HL-60/S4 (cell line): ENCODE measurements at regions not wholly inside any gene's neighbourhood (a gene's known extent, or its start where the extent isn't known, plus 50 kb on each side); places are given as distances from the start of the nearest gene placed in this dataset.
"Not testable (repeated sequence)": the region's sequence is repeated elsewhere in the genome, so short reads cannot be mapped to it uniquely, and the experiment has no call there.

Experiments used
- in situ Hi-C: fragments of 300-500 bp; cut with MboI; formaldehyde crosslinking; loops from 2 replicates; pipeline ENCODE4 v1.14.3; 2022; ENCODE audit warnings: low sequenced_read_pairs

DNA sequence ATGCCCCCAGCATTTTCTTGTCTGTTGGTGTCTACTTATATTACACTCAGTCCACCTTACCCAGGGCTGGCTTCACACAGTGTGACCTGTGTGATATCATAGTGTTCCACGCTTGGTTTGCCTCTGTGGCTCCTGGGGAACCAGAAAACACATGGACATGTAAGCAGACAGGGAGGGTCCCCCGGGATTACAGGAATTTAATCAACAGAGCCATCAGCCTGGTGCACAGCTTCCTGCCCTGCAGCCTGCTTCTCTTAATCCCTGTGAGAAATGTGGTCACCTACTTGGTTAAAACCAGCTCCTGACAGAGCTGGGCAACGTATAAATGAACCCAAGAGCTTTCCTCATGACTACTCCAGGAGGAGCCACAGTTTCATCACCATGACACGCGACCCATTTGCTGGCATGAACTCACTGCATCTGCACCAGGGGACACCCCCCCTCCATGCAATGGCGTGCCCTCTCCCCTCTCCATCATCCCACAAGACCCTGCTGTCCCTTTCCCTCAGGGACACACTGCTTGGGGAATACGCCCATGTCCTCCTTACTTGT is 152.1 kb downstream of the UQCRFS1 start:
- in situ Hi-C loops: no loop called here

DNA sequence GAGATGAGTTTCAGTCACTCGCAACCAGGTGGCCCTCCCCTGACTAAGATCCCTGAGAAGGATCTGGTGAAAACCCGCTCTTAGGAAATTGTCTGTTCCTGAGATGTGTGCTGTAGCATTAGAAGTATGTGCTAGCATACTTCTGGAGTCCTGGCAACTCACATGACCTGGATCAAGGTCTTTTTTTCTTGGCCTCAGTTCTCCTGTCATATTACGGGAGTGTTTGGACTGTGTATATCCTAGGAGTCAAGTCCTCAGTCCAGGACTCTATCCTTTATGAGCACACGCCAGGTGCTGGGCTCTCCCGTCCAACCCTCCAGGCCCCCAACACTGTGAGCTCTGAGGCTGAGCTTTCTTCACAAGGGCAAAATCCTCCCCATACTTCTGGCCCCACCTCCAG is 156.4 kb downstream of the UQCRFS1 start:
- in situ Hi-C loops: no loop called here

DNA sequence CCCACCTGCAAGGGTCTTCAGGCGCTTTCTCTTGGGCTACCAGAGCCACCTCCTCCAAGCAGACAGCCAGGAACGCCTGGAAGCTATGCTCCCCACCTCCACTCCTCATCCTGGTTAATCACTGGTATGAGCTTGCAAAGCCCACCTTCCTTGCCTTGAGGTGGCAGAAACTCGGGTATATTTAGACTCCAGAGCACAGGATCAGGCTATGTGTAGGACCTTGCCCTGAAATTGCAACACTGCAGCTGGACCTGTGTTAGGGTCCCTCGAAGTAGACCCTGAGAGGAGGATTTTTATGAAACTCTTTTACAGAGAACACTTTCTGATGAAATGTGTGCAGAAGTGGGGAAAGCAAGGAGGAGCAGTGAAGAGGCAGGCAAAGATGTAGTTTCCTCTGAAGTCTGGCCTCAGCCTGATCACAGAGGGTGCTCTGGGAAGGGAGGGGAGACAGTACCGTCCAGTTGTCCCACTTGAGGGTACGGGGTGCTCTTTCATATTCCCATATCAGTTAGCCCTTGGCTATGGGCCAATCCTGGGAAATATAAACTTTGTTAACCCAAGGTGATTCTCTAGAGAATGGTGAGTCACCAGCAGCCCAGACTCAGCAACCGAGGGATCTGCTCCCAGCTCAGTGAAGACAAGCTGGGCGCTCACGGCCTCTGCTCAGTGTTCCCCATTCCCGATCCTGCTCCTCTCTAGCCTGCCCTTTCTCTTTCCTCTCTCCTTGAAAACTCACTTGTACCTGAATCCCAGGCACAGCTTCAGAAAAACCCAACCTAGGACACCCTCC is 157.9 kb downstream of the UQCRFS1 start:
- in situ Hi-C loops: no loop called here

DNA sequence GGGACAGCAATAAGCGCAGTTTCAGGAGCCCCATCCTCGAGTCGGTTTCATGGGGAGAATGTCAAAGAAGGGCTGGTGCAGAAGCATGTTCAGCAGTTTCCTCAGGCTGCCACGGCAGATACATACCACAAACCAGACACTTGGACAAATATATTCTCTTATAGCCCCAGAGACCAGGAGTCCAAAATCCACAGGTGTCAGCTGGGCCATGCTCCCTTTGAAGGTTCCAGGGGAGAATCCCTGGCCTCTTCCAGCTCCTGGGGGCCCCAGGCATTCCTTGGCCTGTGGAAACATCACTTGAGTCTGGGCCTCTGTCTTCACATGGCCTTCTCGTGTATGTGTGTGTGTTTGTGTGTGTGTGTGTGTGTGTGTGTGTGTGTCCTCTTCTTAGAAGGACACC is 164.1 kb downstream of the UQCRFS1 start:
- in situ Hi-C loops: no loop called here

DNA sequence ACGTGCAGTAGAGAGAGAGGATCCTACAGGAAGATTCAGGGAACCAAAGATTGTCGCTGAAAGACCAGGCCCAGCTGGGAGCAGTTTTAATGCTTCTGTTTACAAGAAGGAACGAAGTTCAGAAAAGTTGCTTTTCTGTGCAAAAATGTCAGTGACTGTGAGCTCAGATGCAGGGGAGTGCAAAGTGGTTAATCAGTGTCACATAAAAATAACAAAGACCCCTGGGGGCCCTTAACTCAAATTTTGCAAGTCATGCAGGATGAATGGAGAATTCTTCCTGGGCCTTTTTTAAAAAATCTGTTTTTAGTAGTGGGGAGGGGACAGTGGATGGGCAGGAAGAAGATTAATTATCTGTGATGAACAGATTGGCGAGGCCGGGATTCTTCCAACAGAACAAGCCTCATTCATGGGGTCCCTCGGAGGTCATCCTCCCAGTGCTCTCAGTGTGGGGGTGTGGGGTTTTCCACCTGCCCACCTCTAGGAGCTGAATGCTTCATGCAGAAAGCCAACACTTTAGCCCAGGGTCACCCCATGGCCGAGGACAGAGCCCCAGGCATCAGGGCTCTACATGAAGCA is 167.2 kb downstream of the UQCRFS1 start:
- in situ Hi-C loops: no loop called here

DNA sequence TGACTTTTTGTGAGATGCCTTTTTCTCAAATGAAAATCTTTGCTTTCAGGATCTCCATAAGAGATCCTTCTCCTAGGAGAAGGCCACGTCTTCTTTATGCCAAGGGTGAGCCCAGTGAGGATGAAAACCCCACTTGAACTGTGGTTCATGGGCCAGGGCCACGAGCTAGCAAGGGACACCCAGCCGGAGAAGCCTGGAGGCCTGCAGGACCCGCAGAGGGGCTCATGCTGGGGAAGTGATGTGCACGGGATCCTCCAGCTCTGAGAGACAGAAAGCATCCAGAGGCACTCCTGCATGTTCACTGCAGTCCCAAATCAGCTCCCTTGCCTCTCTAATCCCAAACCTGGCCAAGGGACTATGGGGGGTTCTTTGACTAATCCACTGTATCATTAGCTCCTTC is 168.9 kb downstream of the UQCRFS1 start:
- in situ Hi-C loops: no loop called here

DNA sequence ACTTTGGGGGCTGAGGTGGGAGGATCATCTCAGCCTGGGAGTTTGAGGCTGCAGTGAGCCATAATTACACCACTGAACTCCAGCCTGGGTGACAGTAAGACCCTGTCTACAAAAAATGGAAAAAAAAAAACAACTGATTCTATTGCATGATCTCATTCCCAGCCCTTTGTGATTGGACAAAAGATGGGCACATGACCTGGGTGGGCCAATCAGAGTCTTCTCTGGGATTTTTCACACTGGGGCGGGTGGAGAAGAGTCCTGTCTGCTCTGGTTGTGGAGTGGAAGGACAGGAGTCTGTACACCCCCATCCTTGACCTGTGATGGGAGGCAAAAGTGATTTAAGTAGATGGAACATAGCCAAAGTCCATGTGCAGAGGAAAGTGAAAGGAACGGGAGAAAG is 170.5 kb downstream of the UQCRFS1 start:
- in situ Hi-C loops: no loop called here

DNA sequence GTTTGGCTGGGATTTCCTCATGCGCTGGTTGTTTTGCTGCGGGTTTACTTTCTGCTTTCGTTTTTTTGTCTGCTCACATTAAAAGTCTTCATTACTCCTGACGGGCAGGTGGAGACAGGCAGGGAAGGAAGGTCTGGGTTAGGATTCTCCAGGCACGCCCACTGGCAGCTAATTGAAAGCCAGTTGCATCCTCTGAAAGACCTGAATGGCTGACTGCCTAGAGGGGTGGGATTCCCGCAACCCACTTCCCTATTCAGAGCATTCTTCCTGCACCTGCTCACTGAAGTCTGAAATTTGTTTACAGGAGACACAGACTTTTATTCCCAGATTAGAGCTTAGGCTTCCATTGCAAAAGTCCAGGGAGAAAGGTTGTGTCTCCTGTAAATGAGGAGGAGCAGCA is 172.0 kb downstream of the UQCRFS1 start:
- in situ Hi-C loops: no loop called here

DNA sequence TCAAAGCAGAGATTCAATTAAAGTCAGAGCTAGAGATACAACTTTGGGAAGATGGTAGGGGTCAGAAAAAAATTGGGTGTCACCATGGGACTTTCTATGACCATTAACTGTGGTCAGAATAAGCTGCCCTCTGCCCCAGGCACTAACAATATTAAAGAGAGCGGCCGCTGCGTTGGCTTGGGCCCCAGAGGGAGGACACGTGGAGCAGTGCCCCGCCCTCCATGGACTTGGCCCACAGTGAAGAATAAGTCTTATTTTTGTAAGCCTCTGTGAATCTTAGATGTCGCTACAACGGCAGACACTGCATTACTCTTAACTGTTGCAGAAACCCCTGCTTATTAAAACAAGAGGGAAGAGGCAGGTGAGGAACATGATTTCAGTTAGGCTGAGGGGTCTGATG is 172.7 kb downstream of the UQCRFS1 start:
- in situ Hi-C loops: no loop called here

DNA sequence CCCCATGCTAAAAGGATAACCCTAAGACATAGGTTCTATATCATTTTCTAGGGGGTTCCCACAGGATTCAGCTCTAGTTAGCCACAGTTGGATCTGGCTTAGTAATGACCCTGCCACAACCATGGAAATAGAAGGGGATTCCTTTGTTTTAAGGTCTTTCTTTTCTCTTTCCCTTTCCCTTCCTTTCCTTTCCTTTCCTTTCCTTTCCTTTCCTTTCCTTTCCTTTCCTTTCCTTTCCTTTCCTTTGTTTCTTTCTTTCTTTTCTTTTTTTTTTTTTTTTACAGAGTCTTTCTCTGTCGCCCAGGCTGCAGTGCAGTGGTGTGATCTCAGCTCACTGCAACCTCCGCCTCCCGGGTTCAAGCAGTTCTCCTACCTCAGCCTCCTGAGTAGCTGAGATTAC is 173.9 kb downstream of the UQCRFS1 start:
- in situ Hi-C loops: not testable (repeated sequence)

DNA sequence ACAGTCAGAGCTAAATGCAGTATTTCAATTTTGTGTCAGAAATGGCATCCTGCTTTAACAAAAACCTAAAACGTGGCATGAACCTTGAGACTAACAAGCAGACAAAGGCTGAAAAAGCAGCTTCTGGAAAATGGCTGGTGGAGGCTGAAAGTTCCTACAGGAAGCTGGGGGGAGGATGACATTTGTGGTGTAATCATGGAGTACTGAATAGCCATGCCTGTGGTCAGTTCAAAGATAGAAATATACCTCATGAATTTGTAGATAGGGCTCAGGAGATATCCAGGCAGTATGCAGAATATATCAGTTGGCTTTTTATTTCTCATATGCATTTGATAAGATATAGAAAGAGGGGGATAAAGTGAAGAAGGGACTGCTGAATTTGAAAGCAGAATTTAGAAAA is 181.7 kb downstream of the UQCRFS1 start:
- in situ Hi-C loops: no loop called here

DNA sequence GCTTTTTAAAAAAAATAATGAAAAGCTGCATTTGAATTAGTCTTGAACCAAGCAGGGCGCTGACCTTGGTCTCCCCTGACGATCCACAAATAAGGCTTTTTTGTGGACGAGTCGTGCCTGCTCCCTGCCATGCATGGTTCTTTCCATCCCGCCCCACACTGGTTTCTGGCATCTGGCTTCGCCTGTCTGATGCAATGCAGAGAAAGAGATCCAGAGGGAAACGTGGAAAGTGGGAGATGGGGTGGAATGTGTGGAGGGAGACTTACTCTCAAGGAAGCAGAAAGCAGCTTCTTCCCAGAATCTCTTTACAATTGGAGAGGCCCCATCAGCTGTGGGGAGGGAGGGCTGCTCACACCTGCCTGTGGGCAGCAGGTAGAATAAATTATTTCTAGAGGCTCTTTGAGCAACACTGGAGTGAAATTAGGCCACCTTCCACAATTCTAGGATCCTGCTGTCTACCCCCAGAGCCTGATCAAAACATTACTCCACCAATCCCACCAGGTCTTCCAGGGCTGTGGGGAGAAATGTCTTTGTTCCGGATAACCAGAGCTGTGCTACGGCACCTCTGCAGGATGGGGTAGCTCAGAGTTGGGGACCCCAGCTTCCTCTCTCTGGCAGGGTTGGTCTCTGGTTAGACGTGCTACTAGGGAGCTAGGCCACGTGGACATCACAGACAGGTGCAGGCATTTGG is 183.5 kb downstream of the UQCRFS1 start:
- in situ Hi-C loops: no loop called here

DNA sequence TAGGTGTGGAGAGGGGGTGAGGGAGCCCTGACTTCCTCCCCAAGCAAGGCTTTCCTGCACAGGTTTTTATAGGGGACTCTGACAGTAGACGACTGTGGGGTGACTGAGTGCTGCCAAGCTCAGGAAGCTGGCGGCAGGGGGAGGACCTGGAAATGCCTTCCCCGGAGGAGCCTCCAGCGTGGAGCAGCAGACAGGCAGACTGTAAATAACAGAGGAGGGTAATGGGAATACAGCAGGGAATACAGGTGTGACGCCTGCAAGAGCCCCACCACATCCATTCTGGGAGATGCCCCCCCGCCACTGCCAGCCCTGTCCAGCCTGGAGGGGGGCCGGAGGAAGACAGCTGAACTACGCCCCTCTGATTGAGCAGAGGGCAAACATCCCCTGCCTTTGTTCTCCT is 190.4 kb downstream of the UQCRFS1 start:
- in situ Hi-C loops: no loop called here

DNA sequence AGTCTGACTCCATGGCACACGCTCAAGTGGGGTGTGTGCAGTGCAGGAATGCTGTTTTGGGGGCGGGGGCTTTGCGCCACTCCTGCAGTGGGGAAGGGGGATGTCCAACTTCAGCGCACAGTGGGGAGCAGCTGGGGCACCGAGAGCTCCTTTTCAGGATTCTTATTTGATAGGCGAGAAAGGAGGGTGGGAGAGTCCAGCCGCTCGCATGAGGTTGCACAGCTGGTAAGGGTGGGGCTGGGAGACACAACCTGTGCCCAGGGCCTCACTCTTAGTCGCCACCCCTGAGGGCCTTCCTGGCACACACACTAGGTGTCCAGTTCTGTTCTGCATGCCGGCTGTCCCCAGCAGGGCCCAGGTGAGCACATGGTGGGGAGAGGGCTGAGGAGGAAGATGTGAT is 190.8 kb downstream of the UQCRFS1 start:
- in situ Hi-C loops: no loop called here

DNA sequence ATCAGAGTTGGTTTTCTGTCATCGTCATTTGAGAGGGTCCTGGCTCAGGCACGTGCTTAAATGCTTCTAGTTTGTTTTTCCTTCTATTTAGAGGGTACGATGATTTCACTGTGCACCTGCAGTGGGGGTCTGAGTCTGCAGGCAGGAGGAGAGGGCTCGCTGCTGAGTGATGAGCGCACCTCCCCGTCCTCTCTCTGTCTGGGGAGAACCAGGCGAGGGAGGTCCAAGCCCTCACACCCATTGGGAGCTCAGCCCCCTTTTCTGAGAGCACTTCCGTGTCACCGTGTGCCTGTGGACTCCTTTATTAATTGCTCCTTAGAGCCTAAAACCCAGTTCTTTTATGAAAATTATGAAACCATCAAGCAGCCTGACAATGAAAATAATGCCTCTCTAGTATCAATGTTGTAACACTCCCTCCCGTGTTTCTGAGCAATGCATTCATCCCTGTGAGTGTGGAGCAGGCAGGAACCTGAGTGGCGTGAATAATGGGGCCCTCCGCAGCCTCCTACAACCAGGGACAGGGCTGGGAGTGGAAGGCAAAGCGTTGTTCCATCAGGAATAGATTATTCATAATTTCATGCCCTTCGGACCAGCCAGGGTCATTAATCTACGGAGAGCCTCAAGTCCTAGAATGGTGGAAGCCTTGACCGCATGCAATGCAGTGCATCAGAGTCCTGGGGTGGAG is 191.6 kb downstream of the UQCRFS1 start:
- in situ Hi-C loops: no loop called here

DNA sequence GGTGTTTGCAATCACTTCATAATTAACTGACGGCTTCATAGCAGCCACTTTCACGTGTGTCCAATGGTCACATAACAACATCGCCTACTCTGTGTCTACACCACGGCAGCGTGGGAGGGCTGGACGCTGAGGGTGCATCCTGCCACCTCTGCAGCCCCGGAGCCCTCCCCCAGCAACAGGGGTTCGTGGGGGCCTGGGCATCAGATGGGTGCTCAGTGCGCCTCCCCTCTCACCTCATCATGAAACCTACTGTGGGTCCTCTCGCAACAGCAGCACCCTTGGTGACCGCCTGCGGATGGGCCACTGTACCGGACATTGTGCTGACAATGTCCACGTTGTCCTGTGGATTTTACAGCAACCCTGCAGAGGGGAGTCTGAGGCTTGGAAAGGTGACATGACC is 193.5 kb downstream of the UQCRFS1 start:
- in situ Hi-C loops: no loop called here

DNA sequence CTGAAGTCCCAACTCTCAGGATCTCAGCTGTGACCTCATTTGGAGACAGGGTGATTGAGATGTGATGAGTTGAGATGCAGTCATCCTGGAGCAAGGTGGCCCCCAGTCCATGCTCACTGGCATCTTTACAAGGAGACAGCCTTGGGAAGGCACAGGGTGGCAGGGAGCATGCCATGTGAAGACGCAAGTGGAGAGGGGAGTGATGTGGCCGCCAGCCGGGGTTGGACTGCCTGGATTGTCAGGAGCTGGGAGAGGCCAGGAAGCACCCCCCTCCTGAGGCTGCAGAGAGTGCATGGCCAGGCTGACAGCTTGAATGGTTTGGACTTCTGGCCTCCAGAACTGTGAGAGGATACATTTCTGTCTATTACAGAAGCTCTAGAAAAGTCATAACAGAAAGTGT is 194.4 kb downstream of the UQCRFS1 start:
- in situ Hi-C loops: no loop called here

DNA sequence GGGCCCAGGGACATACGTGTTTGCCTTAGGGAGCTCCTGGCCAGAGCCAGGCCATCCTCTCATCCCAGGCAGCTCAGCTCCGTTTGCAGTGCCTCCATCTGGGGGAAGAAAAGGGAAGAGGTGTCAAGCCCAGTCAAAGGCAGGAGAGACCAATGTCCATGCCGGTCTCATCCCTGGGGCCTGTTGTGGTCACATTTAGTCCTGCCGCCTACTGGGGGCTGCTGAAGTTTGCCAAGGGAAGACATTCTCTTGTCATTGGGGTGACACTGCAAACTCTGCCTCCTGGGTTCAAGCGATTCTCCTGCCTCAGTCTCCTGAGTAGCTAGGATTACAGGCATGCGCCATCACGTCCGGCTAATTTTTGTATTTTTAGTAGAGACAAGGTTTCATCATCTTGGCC is 195.2 kb downstream of the UQCRFS1 start:
- in situ Hi-C loops: no loop called here

DNA sequence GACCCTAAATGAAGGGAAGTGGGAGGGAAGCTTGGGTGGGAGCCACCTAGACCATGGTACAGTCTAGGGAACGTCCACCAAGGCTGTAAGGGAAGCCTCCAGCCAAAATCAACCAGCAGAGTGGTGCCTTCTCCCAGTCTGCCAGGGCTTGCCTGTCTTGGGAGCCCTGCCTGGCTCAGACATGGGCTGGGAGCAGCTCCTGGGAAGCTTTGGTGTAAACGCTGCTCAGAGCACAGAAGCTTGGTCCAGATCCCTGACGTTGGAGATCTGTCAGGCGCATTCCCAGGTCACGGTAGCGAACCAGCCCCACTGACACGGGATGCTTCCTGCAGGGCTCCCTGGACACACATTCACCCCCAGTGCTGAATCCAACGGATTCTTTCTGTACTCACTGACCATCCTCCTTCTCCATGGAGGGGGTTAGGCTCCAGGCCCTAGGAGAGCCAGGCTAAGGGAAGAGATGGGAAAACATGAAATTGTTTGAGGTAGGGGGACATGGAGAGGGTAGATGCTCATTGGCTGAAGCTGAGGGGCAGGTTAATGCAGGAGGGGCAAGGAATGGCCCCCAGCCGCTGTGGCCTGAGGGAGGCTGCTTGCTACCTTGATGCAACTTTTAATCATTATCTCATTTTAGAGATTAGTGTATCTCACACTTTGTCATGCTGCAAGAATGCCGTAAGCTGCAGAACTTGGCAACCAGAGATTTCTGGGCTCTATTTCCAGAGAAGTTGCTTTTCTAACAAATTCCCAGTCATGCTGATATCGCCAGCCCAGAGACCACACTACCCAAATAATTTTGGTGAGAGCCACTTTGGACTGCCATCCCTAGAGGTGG is 195.8 kb downstream of the UQCRFS1 start:
- in situ Hi-C loops: no loop called here

DNA sequence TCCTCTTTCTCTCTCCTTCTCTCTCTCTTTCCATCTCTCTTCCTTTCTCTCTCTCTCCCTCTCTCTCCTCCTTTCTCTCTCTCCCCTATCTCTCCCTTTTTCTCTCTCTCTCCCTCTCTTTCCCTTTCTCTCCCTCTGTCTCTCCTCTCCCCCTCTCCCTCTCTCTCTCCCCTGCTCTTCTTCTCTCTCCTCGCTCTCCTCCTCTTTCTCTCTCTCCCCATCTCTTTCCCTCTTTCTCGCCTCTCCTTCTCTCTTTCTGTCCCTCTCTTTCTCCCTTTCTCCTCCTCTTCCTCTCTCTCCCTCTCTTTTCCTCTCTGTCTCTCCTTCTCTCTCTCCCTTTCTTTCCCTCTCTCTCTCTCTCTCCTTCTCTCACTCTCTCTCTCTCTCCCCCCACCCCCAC is 196.6 kb downstream of the UQCRFS1 start:
- in situ Hi-C loops: no loop called here

DNA sequence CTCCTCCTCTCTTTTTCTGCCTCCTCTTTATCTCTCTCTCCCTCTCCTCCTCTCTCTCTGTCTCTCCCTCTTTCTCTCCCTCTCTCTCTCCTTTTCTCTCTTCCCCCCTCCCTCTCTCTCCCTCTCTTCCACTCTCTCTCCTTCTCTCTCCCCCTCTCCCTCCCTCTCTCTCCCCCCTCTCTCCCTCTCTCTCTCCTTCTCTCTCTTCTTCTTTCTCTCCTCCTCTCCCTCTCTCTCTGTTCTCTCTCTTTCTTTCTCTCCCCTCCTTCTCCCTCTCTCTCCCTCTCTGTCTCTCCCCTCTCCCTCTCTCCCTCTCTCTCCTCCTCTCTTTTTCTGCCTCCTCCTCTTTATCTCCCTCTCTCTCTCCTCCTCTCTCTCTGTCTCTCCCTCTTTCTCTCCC is 197.4 kb downstream of the UQCRFS1 start:
- in situ Hi-C loops: no loop called here
